Fibroblast of gingiva (primary cell): ENCODE measurements at regions not wholly inside any gene's neighbourhood (a gene's known extent, or its start where the extent isn't known, plus 50 kb on each side); places are given as distances from the start of the nearest gene placed in this dataset.
A peak's percentile ranks its signal among the peaks of the same experiment; 100 is the strongest.
"Not testable (repeated sequence)": the region's sequence is repeated elsewhere in the genome, so short reads cannot be mapped to it uniquely, and the experiment has no call there.

Experiments
- DNase-seq: peaks from one replicate; pipeline ENCODE4 v3.0.0-alpha.2; 2011; ENCODE audit warnings: low read depth

GRCh38 chr4:159003420-159004253 is 99.2 kb upstream of the RAPGEF2 start:
- no peak for DNase-seq

DNA sequence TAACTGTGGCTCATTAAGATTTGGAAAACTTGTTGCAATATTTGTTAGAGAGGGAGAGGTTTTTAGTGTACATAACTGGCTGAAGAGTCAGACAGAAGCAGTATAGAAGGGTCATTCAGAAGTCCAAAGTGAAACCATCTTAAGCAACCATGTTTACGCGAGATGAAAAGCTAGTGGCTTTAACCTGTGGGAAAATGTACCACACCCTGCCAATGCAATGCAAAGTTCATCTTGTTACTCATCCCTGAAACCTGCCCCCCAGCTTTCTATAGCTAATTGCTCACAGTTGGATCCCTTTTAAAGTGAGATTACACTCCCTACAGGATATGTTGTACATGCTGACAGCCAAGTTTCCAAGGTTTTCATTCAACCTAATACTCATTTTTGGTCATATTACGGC is 96.7 kb upstream of the RAPGEF2 start:
- peak; percentile 10 for DNase-seq

GRCh38 chr4:159008671-159009070 is 94.2 kb upstream of the RAPGEF2 start:
- DNase-seq, result no peak

DNA sequence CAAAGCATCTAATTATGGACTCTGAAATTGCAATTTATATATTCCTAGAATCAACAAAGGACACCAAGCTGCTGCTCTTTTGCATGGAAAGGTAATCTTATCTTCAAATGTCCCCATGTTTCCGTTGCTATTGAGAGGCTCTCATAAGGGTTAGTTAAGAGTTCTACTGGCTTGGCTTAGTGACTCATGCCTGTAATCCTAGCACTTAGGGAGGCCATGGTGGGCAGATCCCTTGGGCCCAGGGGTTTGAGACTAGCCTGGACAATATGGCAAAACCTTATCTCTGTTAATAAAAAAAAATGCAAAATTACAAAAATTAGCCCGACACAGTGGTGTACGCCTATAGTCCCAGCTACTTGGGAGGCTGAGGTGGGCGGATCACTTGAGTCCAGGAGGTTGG is 93.4 kb upstream of the RAPGEF2 start:
- DNase-seq, result no peak

DNA sequence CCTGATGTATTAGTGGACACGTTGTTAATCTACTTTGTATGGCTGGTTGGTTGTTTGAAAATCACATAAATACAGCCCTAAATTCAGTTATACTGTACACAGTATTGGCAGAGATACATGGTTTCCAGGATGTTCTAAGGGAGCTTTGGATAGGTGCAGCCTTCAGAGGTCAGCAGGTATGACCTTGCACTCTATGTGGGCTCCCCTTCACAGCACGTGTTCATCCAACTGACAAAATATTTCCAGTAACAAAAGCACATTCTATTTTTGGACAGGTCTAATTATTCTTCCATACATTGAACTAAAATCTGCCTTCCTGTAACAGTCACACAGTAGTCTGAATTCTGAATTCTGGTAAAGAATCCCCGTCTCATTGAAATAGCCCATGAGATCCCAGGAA is 92.8 kb upstream of the RAPGEF2 start:
- no peak for DNase-seq

DNA sequence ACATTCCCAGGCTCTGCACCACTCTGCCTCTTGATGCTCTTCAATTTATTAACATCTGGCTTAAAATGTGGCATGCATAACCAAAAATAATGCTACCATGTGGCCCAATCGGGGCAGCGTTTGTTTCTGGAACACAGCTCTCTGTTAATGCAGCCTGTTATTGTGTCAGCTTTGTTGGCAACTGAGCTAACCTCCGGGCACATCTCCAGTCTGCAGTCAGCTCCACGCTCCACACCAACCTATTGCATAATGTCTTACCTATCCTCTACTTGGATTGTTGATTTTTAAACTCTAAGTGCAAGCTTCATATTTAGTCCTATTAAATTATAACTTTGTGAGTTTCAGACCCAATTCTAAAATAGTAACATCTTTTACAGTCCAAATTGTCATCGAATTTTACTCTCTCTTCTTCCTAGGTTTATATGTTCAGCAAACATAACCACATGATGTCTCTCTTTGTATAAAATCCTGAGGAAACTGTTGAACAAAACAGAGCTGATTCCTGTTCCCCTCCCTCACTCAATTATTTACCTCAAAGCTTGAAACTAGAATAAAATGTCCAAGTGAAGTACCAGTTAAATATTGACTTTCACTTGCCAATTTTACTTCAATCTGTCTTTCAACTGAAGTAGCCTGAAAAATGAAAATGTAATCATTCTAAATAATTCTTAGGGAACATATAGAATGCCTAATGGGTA is 92.2 kb upstream of the RAPGEF2 start:
- peak; percentile 95 for DNase-seq

GRCh38 chr4:159012381-159012780 is 90.5 kb upstream of the RAPGEF2 start:
- DNase-seq, result peak; percentile 71

DNA sequence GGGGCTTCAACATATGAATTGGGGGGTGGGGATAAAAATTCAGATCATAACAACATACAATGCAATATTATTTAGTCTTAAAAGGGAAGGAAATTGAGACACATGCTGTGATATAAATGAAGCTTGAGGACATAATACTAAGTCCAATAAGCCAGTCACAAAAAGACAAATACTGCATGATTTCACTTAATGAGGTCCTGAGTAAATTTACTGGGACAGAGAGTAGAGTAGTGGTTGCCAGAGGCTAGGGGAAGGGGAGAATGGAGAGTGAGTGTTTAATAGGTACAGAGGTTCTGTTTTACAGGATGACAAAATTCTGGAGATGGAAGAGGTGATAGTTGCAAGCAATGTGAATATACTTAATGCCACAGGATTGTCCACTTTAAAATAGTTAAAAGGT is 89.2 kb upstream of the RAPGEF2 start:
- no peak for DNase-seq

GRCh38 chr4:159014859-159015258 is 88.0 kb upstream of the RAPGEF2 start:
- peak; percentile 86 for DNase-seq

- peak; percentile 66 for DNase-seq
Observed at GRCh38 chr4:159015841-159016240, 87.0 kb upstream of the RAPGEF2 start.

GRCh38 chr4:159016593-159017024 is 86.3 kb upstream of the RAPGEF2 start:
- DNase-seq, result no peak

- no peak for DNase-seq
Observed at GRCh38 chr4:159017323-159018026, 85.4 kb upstream of the RAPGEF2 start.

- peak; percentile 60 for DNase-seq
Observed at GRCh38 chr4:159018062-159018629, 84.7 kb upstream of the RAPGEF2 start.

DNA sequence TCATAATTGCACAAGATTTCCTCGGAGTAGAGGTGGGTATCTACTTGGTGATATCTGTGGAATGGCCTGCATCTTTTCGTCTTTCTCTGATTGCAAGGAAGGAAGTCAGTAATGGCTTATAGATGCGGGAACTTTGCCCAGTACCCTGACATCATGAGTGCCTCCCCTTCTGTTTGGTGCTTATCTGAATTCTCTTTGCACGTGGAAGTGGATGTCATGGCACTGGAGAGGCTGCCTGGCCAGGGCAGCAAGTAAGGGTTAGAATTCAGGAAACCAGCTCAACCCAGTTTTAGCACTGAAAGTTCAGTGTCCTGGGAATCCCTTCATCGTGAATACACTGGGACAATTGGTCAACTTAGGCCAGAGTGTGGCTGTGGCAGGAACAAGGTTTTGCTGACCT is 83.5 kb upstream of the RAPGEF2 start:
- DNase-seq, result no peak

- no peak for DNase-seq
Observed at GRCh38 chr4:159021597-159022385, 81.1 kb upstream of the RAPGEF2 start.

DNA sequence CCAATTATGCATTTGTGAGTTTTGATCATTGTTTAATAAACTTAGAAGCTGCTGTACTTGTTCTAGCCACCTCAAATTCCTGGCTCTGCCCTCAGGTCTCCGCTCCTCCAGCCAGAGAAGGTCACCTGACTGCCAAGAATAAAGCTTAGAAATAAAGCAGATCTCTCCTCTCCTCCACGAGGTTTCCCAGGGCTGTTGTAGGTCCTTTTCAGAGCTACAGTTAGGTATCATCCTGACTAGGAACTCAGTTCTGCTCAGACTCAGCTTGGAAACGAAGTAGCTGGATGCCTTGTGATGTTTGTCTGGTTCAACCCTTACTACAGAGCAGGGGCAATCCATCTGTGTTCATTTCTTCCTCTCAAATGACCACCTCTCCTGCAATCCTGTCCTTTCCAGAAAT is 79.1 kb upstream of the RAPGEF2 start:
- DNase-seq, result no peak

DNA sequence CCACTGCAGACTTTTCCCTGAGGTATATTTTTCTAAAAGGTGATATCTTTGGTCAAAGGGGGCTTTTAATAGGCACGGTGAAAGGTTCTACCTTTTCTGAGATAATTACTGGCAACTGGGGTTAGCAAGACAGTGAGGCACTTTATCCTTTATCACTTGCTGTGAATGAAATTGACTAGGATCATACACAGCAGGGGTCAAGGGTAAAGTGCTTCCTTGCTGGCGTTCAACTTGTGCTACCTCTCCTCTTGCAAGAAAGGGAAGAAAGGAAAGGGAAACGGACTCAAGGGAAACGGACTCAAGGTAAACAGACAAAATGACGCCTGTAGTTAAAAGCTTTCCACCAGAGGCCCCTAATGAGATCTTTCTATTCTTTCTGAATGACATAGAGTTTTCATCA is 78.6 kb upstream of the RAPGEF2 start:
- no peak for DNase-seq

- no peak for DNase-seq
Observed at GRCh38 chr4:159024828-159025227, 78.1 kb upstream of the RAPGEF2 start.

DNA sequence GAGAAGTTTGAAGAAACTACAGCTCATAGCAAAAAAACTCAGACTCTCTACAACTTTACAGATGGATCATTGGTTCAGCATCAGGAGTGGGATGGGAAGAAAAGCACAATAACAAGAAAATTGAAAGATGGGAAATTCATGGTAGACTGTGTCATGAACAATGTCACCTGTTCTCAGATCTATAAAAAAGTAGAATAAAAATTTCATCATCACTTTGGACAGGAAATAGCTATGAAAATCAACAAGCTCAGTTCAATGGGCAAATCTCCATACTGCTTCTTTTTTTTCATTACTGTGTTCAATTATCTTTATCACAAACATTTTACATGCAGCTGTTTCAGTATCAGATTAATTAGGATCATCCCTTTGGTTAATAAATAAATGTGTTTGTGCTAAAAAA is 76.5 kb upstream of the RAPGEF2 start:
- no peak for DNase-seq

GRCh38 chr4:159027535-159027934 is 75.3 kb upstream of the RAPGEF2 start:
- no peak for DNase-seq

DNA sequence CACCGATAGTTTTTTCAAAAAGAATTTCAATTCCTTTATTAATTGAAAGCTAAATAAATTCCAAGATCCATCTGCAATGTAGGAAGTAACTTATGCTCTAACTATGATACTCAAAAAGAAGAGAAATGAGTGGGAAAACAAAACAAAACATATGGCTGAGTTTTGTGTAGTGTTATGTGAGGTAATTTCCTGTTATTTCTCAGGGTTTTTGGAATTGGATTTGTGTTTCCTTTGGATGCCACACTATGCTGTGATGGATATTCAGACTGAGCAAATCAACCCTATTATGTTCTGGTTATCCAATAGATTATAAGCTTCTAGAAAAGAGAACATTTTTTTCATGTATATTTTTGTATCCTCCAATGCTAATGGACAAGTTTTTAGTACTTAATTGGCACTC is 73.4 kb upstream of the RAPGEF2 start:
- no peak for DNase-seq

GRCh38 chr4:159030297-159030696 is 72.6 kb upstream of the RAPGEF2 start:
- not testable (repeated sequence) for DNase-seq
